ENCODE measurements at regions not wholly inside any gene's neighbourhood (a gene's known extent, or its start where the extent isn't known, plus 50 kb on each side); places are given as distances from the start of the nearest gene placed in this dataset.

DNA sequence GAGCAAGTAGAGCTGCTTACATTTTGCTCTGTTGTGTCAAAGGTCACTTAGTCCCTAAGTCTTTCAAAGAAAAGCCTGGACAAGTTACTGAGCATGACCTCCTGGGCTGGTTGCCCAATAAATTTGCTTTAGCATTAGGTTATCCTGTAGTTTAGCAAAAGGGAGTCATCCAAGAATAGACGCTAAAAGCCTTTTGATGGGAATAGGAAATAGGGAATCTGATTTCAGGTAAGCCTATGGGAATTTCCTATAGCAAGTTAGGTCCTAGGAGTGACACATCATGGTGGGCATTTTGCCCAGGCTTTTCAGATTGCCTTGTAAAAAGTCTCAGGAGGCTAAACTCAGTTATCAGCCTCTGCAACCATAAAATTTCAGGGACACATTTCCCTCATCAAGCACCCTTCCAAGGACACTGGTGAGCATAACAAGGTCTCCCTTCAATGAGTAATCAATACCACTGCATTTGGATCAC lies 67.6 kb upstream of the RANBP3L start:
- H3K4me1 ChIP-seq (ENCODE audit: control insufficient read depth, extremely low read depth, insufficient read depth, low read length) = peaks cover 12% of the 10 kb centered on the region
- peak; percentile 17 for FAIRE-seq
- no peak overlapping the region for H3K4me2 ChIP-seq (ENCODE audit: control insufficient read depth, extremely low read depth, insufficient read depth, low read depth, low read length)

GRCh38 chr5:36370073-36370472 lies 68.4 kb upstream of the RANBP3L start:
- no peak overlapping the region for H3K27ac ChIP-seq (ENCODE audit: control insufficient read depth, insufficient read depth, low read length)
- H3K4me3 ChIP-seq (ENCODE audit: control insufficient read depth in 2 of 3, extremely low read depth in 1 of 3, insufficient read depth in 2 of 3, low read depth in 1 of 3, low read length in 3 of 3) = no peak overlapping the region
- H3K79me2 ChIP-seq (ENCODE audit: control insufficient read depth, insufficient read depth, low read length) = no peaks in the 10 kb centered on the region
- FAIRE-seq (no peak), DNase-seq (ENCODE audit: low read depth, low spot score) (no peak)
- no peaks in the 10 kb centered on the region for H3K9me3 ChIP-seq (ENCODE audit: control insufficient read depth, low read depth, low read length)
- no peak overlapping the region for H2AFZ ChIP-seq (ENCODE audit: control insufficient read depth, low read length)
- no peak overlapping the region for H3K9ac ChIP-seq (ENCODE audit: control insufficient read depth, extremely low read depth, insufficient read depth, low read length)
- H4K20me1 ChIP-seq (ENCODE audit: control insufficient read depth, extremely low read depth, insufficient read depth, low read length) = no peaks in the 10 kb centered on the region
- no peak overlapping the region for H3K4me2 ChIP-seq (ENCODE audit: control insufficient read depth, extremely low read depth, insufficient read depth, low read depth, low read length)
- peaks cover 14% of the 10 kb centered on the region for H3K4me1 ChIP-seq (ENCODE audit: control insufficient read depth, extremely low read depth, insufficient read depth, low read length)
- TF ChIP-seq, protein P1, sequence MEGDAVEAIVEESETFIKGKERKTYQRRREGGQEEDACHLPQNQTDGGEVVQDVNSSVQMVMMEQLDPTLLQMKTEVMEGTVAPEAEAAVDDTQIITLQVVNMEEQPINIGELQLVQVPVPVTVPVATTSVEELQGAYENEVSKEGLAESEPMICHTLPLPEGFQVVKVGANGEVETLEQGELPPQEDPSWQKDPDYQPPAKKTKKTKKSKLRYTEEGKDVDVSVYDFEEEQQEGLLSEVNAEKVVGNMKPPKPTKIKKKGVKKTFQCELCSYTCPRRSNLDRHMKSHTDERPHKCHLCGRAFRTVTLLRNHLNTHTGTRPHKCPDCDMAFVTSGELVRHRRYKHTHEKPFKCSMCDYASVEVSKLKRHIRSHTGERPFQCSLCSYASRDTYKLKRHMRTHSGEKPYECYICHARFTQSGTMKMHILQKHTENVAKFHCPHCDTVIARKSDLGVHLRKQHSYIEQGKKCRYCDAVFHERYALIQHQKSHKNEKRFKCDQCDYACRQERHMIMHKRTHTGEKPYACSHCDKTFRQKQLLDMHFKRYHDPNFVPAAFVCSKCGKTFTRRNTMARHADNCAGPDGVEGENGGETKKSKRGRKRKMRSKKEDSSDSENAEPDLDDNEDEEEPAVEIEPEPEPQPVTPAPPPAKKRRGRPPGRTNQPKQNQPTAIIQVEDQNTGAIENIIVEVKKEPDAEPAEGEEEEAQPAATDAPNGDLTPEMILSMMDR (optimal IDR thresholded peaks at IDR 0.05 in 1 of 3, IDR thresholded peaks at IDR 0.05 in 1 of 3, conservative IDR thresholded peaks at IDR 0.05 in 1 of 3; ENCODE audit: extremely low read depth in 1 of 3, insufficient read depth in 2 of 3, low read length in 3 of 3) = no peak
- TF ChIP-seq EZH2 (IDR thresholded peaks at IDR 0.05; ENCODE audit: low read length) = no peak
- no peaks in the 10 kb centered on the region for H3K9me1 ChIP-seq (ENCODE audit: control insufficient read depth, extremely low read depth, insufficient read depth, low read length)
- H3K27me3 ChIP-seq (ENCODE audit: control insufficient read depth, extremely low read depth, insufficient read depth, low read length) = no peaks in the 10 kb centered on the region
- H3K36me3 ChIP-seq (ENCODE audit: control insufficient read depth in 2 of 2, extremely low read depth in 1 of 2, insufficient read depth in 2 of 2, low read length in 2 of 2) = no peaks in the 10 kb centered on the region
- dilution Hi-C loops (cut with MboI; ENCODE audit: extremely low pct_ligation_motif_present, low sequenced_read_pairs) = no loop called here

More for the DNA sequence above, 67.6 kb upstream of the RANBP3L start:
- H3K9ac ChIP-seq (ENCODE audit: control insufficient read depth, extremely low read depth, insufficient read depth, low read length) = no peak overlapping the region
- no peaks in the 10 kb centered on the region for H3K79me2 ChIP-seq (ENCODE audit: control insufficient read depth, insufficient read depth, low read length)
- no peak for TF ChIP-seq EZH2 (IDR thresholded peaks at IDR 0.05; ENCODE audit: low read length)
- TF ChIP-seq, protein P1 (optimal IDR thresholded peaks at IDR 0.05 in 1 of 3, IDR thresholded peaks at IDR 0.05 in 1 of 3, conservative IDR thresholded peaks at IDR 0.05 in 1 of 3; ENCODE audit: extremely low read depth in 1 of 3, insufficient read depth in 2 of 3, low read length in 3 of 3) = no peak
- H2AFZ ChIP-seq (ENCODE audit: control insufficient read depth, low read length) = no peak overlapping the region
- dilution Hi-C loops (cut with MboI; ENCODE audit: extremely low pct_ligation_motif_present, low sequenced_read_pairs) = no loop called here
- no peaks in the 10 kb centered on the region for H4K20me1 ChIP-seq (ENCODE audit: control insufficient read depth, extremely low read depth, insufficient read depth, low read length)
- DNase-seq (ENCODE audit: low read depth, low spot score) = no peak
- no peaks in the 10 kb centered on the region for H3K27me3 ChIP-seq (ENCODE audit: control insufficient read depth, extremely low read depth, insufficient read depth, low read length)
- no peaks in the 10 kb centered on the region for H3K9me1 ChIP-seq (ENCODE audit: control insufficient read depth, extremely low read depth, insufficient read depth, low read length)
- H3K27ac ChIP-seq (ENCODE audit: control insufficient read depth, insufficient read depth, low read length) = no peak overlapping the region
- no peak overlapping the region for H3K4me3 ChIP-seq (ENCODE audit: control insufficient read depth in 2 of 3, extremely low read depth in 1 of 3, insufficient read depth in 2 of 3, low read depth in 1 of 3, low read length in 3 of 3)
- H3K9me3 ChIP-seq (ENCODE audit: control insufficient read depth, low read depth, low read length) = no peaks in the 10 kb centered on the region
- H3K36me3 ChIP-seq (ENCODE audit: control insufficient read depth in 2 of 2, extremely low read depth in 1 of 2, insufficient read depth in 2 of 2, low read length in 2 of 2) = no peaks in the 10 kb centered on the region

Data from keratinocyte (primary cell).